ENCODE measurements at regions not wholly inside any gene's neighbourhood (a gene's known extent, or its start where the extent isn't known, plus 50 kb on each side); places are given as distances from the start of the nearest gene placed in this dataset.

DNA sequence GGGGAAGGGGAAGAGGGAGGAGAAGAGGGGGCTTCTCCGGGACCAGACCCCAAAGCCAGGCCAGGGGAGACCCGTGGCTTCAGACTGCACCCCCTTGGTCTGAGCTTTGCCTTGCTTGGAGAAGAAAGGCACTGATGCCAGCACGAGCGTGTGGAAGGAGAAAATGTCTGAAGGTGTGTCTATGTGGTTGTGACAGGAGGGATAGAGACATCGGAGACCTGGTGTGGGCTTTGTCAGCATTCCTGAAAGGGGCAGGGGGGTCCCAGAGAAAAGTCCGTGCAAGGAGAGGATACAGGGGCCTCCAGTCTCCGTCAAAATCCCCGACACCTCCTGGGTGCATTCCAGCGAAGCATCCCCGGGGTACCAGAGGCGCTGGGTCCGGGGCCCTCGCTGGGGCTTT, 139.0 kb upstream of the LHX5 start (continued):
- TF ChIP-seq ZNF664 (tag by site-specific recombination; IDR thresholded peaks at IDR 0.05) (no peak), ZNF426 (tag by site-specific recombination; IDR thresholded peaks at IDR 0.05) (no peak), ZFP69B (tag by site-specific recombination; IDR thresholded peaks at IDR 0.05) (no peak), ZNF521 (tag by site-specific recombination; IDR thresholded peaks at IDR 0.05) (no peak)
- TF ChIP-seq, protein P1, sequence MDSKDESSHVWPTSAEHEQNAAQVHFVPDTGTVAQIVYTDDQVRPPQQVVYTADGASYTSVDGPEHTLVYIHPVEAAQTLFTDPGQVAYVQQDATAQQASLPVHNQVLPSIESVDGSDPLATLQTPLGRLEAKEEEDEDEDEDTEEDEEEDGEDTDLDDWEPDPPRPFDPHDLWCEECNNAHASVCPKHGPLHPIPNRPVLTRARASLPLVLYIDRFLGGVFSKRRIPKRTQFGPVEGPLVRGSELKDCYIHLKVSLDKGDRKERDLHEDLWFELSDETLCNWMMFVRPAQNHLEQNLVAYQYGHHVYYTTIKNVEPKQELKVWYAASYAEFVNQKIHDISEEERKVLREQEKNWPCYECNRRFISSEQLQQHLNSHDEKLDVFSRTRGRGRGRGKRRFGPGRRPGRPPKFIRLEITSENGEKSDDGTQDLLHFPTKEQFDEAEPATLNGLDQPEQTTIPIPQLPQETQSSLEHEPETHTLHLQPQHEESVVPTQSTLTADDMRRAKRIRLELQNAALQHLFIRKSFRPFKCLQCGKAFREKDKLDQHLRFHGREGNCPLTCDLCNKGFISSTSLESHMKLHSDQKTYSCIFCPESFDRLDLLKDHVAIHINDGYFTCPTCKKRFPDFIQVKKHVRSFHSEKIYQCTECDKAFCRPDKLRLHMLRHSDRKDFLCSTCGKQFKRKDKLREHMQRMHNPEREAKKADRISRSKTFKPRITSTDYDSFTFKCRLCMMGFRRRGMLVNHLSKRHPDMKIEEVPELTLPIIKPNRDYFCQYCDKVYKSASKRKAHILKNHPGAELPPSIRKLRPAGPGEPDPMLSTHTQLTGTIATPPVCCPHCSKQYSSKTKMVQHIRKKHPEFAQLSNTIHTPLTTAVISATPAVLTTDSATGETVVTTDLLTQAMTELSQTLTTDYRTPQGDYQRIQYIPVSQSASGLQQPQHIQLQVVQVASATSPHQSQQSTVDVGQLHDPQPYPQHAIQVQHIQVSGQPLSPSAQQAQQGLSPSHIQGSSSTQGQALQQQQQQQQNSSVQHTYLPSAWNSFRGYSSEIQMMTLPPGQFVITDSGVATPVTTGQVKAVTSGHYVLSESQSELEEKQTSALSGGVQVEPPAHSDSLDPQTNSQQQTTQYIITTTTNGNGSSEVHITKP (tag by site-specific recombination; IDR thresholded peaks at IDR 0.05): no peak

- ChIA-PET POLR2A (no interaction called here), CTCF (no interaction called here)
- Histone ChIP-seq H3K4me1 (ENCODE audit: control insufficient read depth, insufficient read depth, low read length) (no peaks in the 10 kb centered on the region), H3K36me3 (ENCODE audit: control insufficient read depth in 2 of 2, insufficient read depth in 1 of 2, low read length in 2 of 2) (no peaks in the 10 kb centered on the region), H3K27ac (ENCODE audit: extremely low read depth, low read depth, low read length) (no peak overlapping the region), H3K9me3 (ENCODE audit: control insufficient read depth, insufficient read depth, low read depth, low read length) (no peaks in the 10 kb centered on the region), H3K4me3 (ENCODE audit: low read depth, low read length) (no peak overlapping the region)
- TF ChIP-seq ZNF223 (tag by site-specific recombination; IDR thresholded peaks at IDR 0.05) (no peak), ZBTB20 (tag by site-specific recombination; IDR thresholded peaks at IDR 0.05) (no peak), GFI1B (tag by site-specific recombination; IDR thresholded peaks at IDR 0.05) (no peak), RBAK (tag by site-specific recombination; IDR thresholded peaks at IDR 0.05) (no peak)
These were observed 138.2 kb upstream of the LHX5 start for GRCh38 chr12:113609692-113610469.

DNA sequence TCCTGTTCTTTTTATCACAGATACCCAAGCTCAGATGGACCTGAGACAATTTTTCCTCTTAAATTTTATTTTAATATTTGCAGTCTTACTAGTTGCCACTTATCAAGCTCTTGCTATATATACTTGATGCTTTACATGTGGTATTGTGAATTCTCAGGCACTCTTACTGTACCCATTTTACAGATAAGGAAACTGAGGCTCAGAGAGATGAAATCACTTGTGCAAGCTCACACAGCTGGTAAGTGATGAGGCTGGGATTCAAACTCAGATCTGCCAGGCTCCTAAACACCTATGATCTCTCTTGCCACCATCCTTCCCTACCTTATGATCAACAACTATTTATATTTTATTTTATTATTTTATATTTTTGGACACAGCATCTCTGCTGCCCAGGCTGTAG, 133.0 kb upstream of the LHX5 start:
- Histone ChIP-seq H3K4me1 (ENCODE audit: control insufficient read depth, insufficient read depth, low read length) (no peaks in the 10 kb centered on the region), H3K4me3 (ENCODE audit: low read depth, low read length) (no peak overlapping the region), H3K9me3 (ENCODE audit: control insufficient read depth, insufficient read depth, low read depth, low read length) (no peaks in the 10 kb centered on the region), H3K27ac (ENCODE audit: extremely low read depth, low read depth, low read length) (no peak overlapping the region), H3K36me3 (ENCODE audit: control insufficient read depth in 2 of 2, insufficient read depth in 1 of 2, low read length in 2 of 2) (no peaks in the 10 kb centered on the region)
- CTCF ChIA-PET: no interaction called here
- no peak for TF ChIP-seq ZNF239 (tag by site-specific recombination; IDR thresholded peaks at IDR 0.05)
- no peak for TF ChIP-seq ZNF610 (tag by site-specific recombination; IDR thresholded peaks at IDR 0.05; ENCODE audit: borderline replicate concordance)
- TF ChIP-seq, protein P2, sequence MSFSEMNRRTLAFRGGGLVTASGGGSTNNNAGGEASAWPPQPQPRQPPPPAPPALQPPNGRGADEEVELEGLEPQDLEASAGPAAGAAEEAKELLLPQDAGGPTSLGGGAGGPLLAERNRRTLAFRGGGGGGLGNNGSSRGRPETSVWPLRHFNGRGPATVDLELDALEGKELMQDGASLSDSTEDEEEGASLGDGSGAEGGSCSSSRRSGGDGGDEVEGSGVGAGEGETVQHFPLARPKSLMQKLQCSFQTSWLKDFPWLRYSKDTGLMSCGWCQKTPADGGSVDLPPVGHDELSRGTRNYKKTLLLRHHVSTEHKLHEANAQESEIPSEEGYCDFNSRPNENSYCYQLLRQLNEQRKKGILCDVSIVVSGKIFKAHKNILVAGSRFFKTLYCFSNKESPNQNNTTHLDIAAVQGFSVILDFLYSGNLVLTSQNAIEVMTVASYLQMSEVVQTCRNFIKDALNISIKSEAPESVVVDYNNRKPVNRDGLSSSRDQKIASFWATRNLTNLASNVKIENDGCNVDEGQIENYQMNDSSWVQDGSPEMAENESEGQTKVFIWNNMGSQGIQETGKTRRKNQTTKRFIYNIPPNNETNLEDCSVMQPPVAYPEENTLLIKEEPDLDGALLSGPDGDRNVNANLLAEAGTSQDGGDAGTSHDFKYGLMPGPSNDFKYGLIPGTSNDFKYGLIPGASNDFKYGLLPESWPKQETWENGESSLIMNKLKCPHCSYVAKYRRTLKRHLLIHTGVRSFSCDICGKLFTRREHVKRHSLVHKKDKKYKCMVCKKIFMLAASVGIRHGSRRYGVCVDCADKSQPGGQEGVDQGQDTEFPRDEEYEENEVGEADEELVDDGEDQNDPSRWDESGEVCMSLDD (tag by site-specific recombination; IDR thresholded peaks at IDR 0.05): no peak
- no peak for TF ChIP-seq ZNF549 (tag by site-specific recombination; IDR thresholded peaks at IDR 0.05)
- TF ChIP-seq WT1 (tag by site-specific recombination; IDR thresholded peaks at IDR 0.05): no peak
- no peak for TF ChIP-seq ZNF324 (tag by site-specific recombination; IDR thresholded peaks at IDR 0.05)
- POLR2A ChIA-PET: no interaction called here

Measured in HEK293 (cell line).